Keratinocyte (primary cell): ENCODE measurements at regions not wholly inside any gene's neighbourhood (a gene's known extent, or its start where the extent isn't known, plus 50 kb on each side); places are given as distances from the start of the nearest gene placed in this dataset.

ENCODE experiments used
- DNase-seq: peaks from one replicate; pipeline ENCODE4 v3.0.0-alpha.2; 2011; ENCODE audit warnings: low read depth, missing footprints, low spot score
- FAIRE-seq: peaks from 2 replicates; lab custom pipeline; 2011; peaks lifted over from hg19 to GRCh38; lab: Jason Lieb, UNC
- H2AFZ ChIP-seq: 2 replicates; pipeline ENCODE4 v1.6.0; 2012; ENCODE audit warnings: low read length, control low read depth, inconsistent platforms; ENCODE audit not compliant: control insufficient read depth
- H3K27ac ChIP-seq: 2 replicates; pipeline ENCODE4 v1.5.1; 2011; ENCODE audit warnings: low read length; ENCODE audit not compliant: control insufficient read depth, insufficient read depth
- H3K27me3 ChIP-seq: 3 replicates; pipeline ENCODE4 v1.6.0; 2011; ENCODE audit warnings: low read length; ENCODE audit not compliant: control insufficient read depth, insufficient read depth; ENCODE audit errors: extremely low read depth
- H3K36me3 ChIP-seq, 2 experiments: 2 replicates in 1 of 2; 3 replicates in 1 of 2; pipeline ENCODE4 v1.5.1; 2011; ENCODE audit warnings: low read length in 2 of 2, mild to moderate bottlenecking in 1 of 2; ENCODE audit not compliant: control insufficient read depth in 2 of 2, insufficient read depth in 2 of 2; ENCODE audit errors: extremely low read depth in 1 of 2
- H3K4me1 ChIP-seq: 3 replicates; pipeline ENCODE4 v1.5.1; 2011; ENCODE audit warnings: low read length; ENCODE audit not compliant: control insufficient read depth, insufficient read depth; ENCODE audit errors: extremely low read depth
- H3K4me2 ChIP-seq: 3 replicates; pipeline ENCODE4 v1.6.0; 2011; ENCODE audit warnings: low read depth, low read length; ENCODE audit not compliant: control insufficient read depth, insufficient read depth; ENCODE audit errors: extremely low read depth
- H3K4me3 ChIP-seq, 3 experiments: fragments of 200-600 bp in 1 of 3; sonication (generic) in 1 of 3; 2 replicates in 2 of 3; 3 replicates in 1 of 3; pipeline ENCODE4 v1.5.1; 2011 to 2016; ENCODE audit warnings: low read length in 3 of 3, mild to moderate bottlenecking in 3 of 3, control low read depth in 2 of 3, inconsistent platforms in 1 of 3, low read depth in 1 of 3, mixed read lengths in 1 of 3, mixed run types in 1 of 3, moderate library complexity in 1 of 3; ENCODE audit not compliant: control insufficient read depth in 2 of 3, insufficient read depth in 2 of 3; ENCODE audit errors: extremely low read depth in 1 of 3
- H3K79me2 ChIP-seq: 2 replicates; pipeline ENCODE4 v1.6.0; 2012; ENCODE audit warnings: low read length; ENCODE audit not compliant: control insufficient read depth, insufficient read depth
- H3K9ac ChIP-seq: 3 replicates; pipeline ENCODE4 v1.6.0; 2011; ENCODE audit warnings: low read length; ENCODE audit not compliant: control insufficient read depth, insufficient read depth; ENCODE audit errors: extremely low read depth
- H3K9me1 ChIP-seq: 3 replicates; pipeline ENCODE4 v1.6.0; 2011; ENCODE audit warnings: low read length; ENCODE audit not compliant: control insufficient read depth, insufficient read depth; ENCODE audit errors: extremely low read depth
- H3K9me3 ChIP-seq: 2 replicates; pipeline ENCODE4 v1.5.1; 2012; ENCODE audit warnings: low read depth, low read length; ENCODE audit not compliant: control insufficient read depth
- H4K20me1 ChIP-seq: 3 replicates; pipeline ENCODE4 v1.6.0; 2011; ENCODE audit warnings: low read length; ENCODE audit not compliant: control insufficient read depth, insufficient read depth; ENCODE audit errors: extremely low read depth
- EZH2 ChIP-seq: IDR thresholded peaks from one replicate; pipeline ENCODE4 v1.6.1; 2012; ENCODE audit warnings: inconsistent platforms, mild to moderate bottlenecking, low read length, moderate library complexity
- dilution Hi-C: fragments of 300-500 bp; cut with MboI; formaldehyde crosslinking; loops from one replicate; pipeline ENCODE4 v1.7.0; 2020; ENCODE audit warnings: low sequenced_read_pairs; ENCODE audit not compliant: extremely low pct_ligation_motif_present
- TF ChIP-seq, protein P1 (sequence below), 3 experiments: IDR thresholded peaks in 1 of 3; conservative IDR thresholded peaks in 1 of 3; optimal IDR thresholded peaks in 1 of 3; 2 replicates in 2 of 3; 3 replicates in 1 of 3; pipeline versions ENCODE3 to v1.5.1; 2011; ENCODE audit warnings: low read length in 3 of 3, mild to moderate bottlenecking in 3 of 3, moderate library complexity in 2 of 3, control low read depth in 1 of 3, inconsistent platforms in 1 of 3; ENCODE audit not compliant: insufficient read depth in 2 of 3; ENCODE audit errors: extremely low read depth in 1 of 3

DNA sequence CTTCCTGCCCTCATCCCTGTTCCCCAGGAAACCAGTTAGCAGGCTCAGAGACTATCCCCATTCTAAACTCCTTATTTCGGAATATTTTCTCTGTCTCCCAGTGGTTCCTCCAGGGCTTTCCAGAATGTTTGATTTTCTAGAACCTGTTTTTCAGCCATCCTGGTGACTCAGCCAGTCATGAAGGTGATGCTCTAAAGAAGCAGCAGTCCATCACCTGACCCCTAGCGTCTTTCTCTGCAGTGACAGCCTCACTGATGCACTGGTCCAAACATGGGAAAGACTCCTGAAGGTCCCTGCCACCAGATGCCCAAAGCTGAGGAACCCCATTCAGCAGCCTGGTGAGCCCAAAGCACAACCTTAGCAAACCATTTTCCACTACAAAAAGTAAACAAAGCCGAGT is 212.6 kb downstream of the PHETA1 start:
- no peak for DNase-seq
- dilution Hi-C loops, result no loop called here
- H3K4me1 ChIP-seq, result no peaks in the 10 kb centered on the region

DNA sequence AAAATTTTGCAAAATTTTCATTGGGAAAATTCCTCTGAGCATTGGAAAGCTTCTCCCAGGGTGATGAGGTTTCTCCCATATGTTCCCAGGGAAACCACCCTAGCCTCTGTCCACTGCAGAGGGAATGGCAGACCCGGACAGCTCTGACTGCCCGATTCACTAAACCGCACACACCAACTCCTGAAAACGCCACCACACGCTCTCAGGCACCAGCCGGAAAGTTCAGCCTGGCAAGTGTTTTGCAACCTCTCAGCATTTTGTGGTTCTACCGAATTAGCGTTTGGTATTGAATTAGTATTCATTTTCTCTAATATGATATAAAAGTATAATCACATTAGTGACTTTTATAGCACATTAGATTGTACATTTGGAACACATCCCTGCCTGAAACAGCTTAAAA is 213.4 kb downstream of the PHETA1 start:
- dilution Hi-C loops, result no loop called here
- no peak for DNase-seq
- no peaks in the 10 kb centered on the region for H3K9me3 ChIP-seq
- H3K9ac ChIP-seq, result no peak overlapping the region
- TF ChIP-seq EZH2, result no peak
- TF ChIP-seq, protein P1, sequence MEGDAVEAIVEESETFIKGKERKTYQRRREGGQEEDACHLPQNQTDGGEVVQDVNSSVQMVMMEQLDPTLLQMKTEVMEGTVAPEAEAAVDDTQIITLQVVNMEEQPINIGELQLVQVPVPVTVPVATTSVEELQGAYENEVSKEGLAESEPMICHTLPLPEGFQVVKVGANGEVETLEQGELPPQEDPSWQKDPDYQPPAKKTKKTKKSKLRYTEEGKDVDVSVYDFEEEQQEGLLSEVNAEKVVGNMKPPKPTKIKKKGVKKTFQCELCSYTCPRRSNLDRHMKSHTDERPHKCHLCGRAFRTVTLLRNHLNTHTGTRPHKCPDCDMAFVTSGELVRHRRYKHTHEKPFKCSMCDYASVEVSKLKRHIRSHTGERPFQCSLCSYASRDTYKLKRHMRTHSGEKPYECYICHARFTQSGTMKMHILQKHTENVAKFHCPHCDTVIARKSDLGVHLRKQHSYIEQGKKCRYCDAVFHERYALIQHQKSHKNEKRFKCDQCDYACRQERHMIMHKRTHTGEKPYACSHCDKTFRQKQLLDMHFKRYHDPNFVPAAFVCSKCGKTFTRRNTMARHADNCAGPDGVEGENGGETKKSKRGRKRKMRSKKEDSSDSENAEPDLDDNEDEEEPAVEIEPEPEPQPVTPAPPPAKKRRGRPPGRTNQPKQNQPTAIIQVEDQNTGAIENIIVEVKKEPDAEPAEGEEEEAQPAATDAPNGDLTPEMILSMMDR (optimal IDR thresholded peaks at IDR 0.05 in 1 of 3, IDR thresholded peaks at IDR 0.05 in 1 of 3, conservative IDR thresholded peaks at IDR 0.05 in 1 of 3; ENCODE audit: extremely low read depth in 1 of 3, insufficient read depth in 2 of 3, low read length in 3 of 3), result no peak
- no peaks in the 10 kb centered on the region for H3K79me2 ChIP-seq
- no peak overlapping the region for H3K4me3 ChIP-seq
- H3K9me1 ChIP-seq, result no peaks in the 10 kb centered on the region
- H3K27ac ChIP-seq, result no peak overlapping the region
- no peaks in the 10 kb centered on the region for H4K20me1 ChIP-seq
- peaks cover 21% of the 10 kb centered on the region for H3K27me3 ChIP-seq
- no peak overlapping the region for H2AFZ ChIP-seq
- H3K4me1 ChIP-seq, result no peaks in the 10 kb centered on the region
- no peak for FAIRE-seq
- H3K4me2 ChIP-seq, result no peak overlapping the region
- no peaks in the 10 kb centered on the region for H3K36me3 ChIP-seq

More for the DNA sequence above, 212.6 kb downstream of the PHETA1 start:
- H3K4me3 ChIP-seq, result no peak overlapping the region
- H3K27me3 ChIP-seq, result peaks cover 25% of the 10 kb centered on the region
- H3K36me3 ChIP-seq, result no peaks in the 10 kb centered on the region
- no peak overlapping the region for H3K9ac ChIP-seq
- H3K9me1 ChIP-seq, result no peaks in the 10 kb centered on the region
- H3K79me2 ChIP-seq, result no peaks in the 10 kb centered on the region
- TF ChIP-seq EZH2, result no peak
- TF ChIP-seq, protein P1 (optimal IDR thresholded peaks at IDR 0.05 in 1 of 3, IDR thresholded peaks at IDR 0.05 in 1 of 3, conservative IDR thresholded peaks at IDR 0.05 in 1 of 3; ENCODE audit: extremely low read depth in 1 of 3, insufficient read depth in 2 of 3, low read length in 3 of 3), result peak in 2 of 3 experiments; percentile 12 to 18
- H3K9me3 ChIP-seq, result no peaks in the 10 kb centered on the region
- no peak overlapping the region for H3K4me2 ChIP-seq
- no peak for FAIRE-seq
- H4K20me1 ChIP-seq, result no peaks in the 10 kb centered on the region
- H2AFZ ChIP-seq, result no peak overlapping the region
- H3K27ac ChIP-seq, result no peak overlapping the region
